NCI-H2227 treated with DMSO at 0.1 percent for 48 hours (cell line): ENCODE measurements at regions not wholly inside any gene's neighbourhood (a gene's known extent, or its start where the extent isn't known, plus 50 kb on each side); places are given as distances from the start of the nearest gene placed in this dataset.

Experiments used
- DNase-seq: peaks from one replicate; lab custom pipeline; 2025; lab: John Stamatoyannopoulos, UW

- no peak for DNase-seq
Observed at GRCh38 chr5:130260481-130260880, 356.2 kb downstream of the CHSY3 start.

GRCh38 chr5:130251931-130252330 is 347.7 kb downstream of the CHSY3 start:
- DNase-seq, result no peak

- DNase-seq, result no peak
Observed at GRCh38 chr5:130243641-130244040, 339.4 kb downstream of the CHSY3 start.

GRCh38 chr5:130237721-130238120 is 333.5 kb downstream of the CHSY3 start:
- no peak for DNase-seq
